ENCODE measurements at regions not wholly inside any gene's neighbourhood (a gene's known extent, or its start where the extent isn't known, plus 50 kb on each side); places are given as distances from the start of the nearest gene placed in this dataset.

DNA sequence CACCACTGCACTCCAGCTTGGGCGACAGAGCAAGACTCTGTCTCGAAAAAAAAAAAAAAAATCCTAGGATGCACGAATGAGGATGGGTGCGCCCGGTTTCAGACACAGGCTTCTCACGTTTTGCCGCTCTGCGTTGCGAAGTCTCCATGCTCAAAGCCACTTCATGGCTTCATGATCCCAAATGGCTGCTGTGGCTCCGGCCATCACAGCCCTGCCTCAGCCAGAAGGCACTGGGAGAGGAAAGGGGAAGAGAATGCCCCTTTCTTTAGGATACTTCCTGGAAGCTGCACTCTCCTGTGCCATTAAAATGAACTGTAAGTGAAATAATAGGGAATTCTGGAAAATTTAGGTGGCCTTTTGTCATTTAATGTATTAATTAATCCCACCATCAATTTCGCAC, 116.4 kb upstream of the ANO1 start:
- DNase-seq: no peak
- no peak overlapping the region for H2AFZ ChIP-seq (ENCODE audit: low read length)
- no peaks in the 10 kb centered on the region for H3K9me3 ChIP-seq (ENCODE audit: control insufficient read depth, low read depth, low read length)
- H2BK5ac ChIP-seq (ENCODE audit: insufficient read length, low read length): no peak overlapping the region
- H3K23me2 ChIP-seq (ENCODE audit: insufficient read length, low read depth, low read length, poor library complexity, severe bottlenecking): no peaks in the 10 kb centered on the region
- no peak overlapping the region for H4K91ac ChIP-seq (ENCODE audit: insufficient read length, low read depth, low read length)
- no peaks in the 10 kb centered on the region for H3K79me2 ChIP-seq (ENCODE audit: insufficient read depth, low read length)
- no peak overlapping the region for H3K23ac ChIP-seq (ENCODE audit: insufficient read length, low read depth, low read length)
- no peak overlapping the region for H4K5ac ChIP-seq (ENCODE audit: insufficient read length, low read depth, low read length)
- Mint-ChIP-seq H3K27ac (no peak overlapping the region), H3K27me3 (ENCODE audit: low read depth) (peaks cover 5% of the 10 kb centered on the region; the same call in 1 of the 2 replicates), H3K36me3 (ENCODE audit: insufficient read depth in 1 of 3, low read depth in 3 of 3) (peaks cover 0 to 4% (median 0%) of the 10 kb centered on the region in 3 experiments; a peak in 1 of 7 replicates), H3K9me3 (peaks cover 0 to 12% of the 10 kb centered on the region in 2 experiments; a peak in 2 of 5 replicates), H3K4me3 (no peak overlapping the region; a peak in 1 of 5 replicates), H3K4me1 (peaks cover 37 to 54% of the 10 kb centered on the region in 2 experiments)
- H3K56ac ChIP-seq (ENCODE audit: insufficient read length, low read depth, low read length): no peak overlapping the region
- H4K8ac ChIP-seq (replicated peaks; ENCODE audit: insufficient read length, low read depth, low read length): no peak overlapping the region
- H3K4me1 ChIP-seq (ENCODE audit: insufficient read depth, low read length): no peaks in the 10 kb centered on the region; the same call in 1 of the 2 replicates
- H3K9ac ChIP-seq (ENCODE audit: extremely low read depth, insufficient read length, low read length): no peak overlapping the region
- no peak overlapping the region for H2BK12ac ChIP-seq (ENCODE audit: insufficient read length, low read depth, low read length)
- H3K4ac ChIP-seq (ENCODE audit: low read depth, low read length): no peak overlapping the region
- no peak overlapping the region for H3K14ac ChIP-seq (ENCODE audit: insufficient read depth, low read length)
- no peak overlapping the region for H3T11ph ChIP-seq (ENCODE audit: low read length)
- no peak overlapping the region for H3K4me2 ChIP-seq (ENCODE audit: insufficient read depth, insufficient read length, low read length)
- WGBS (ENCODE audit: extremely low coverage, insufficient read length, low lambda C conversion rate): no CpG with 5 or more reads among the region's 11 CpGs
- no peak overlapping the region for H3K27ac ChIP-seq (ENCODE audit: insufficient read length, low read depth, low read length)
- H3K18ac ChIP-seq (ENCODE audit: insufficient read length, low read depth, low read length): no peak overlapping the region
- H2BK120ac ChIP-seq (ENCODE audit: low read depth, low read length, poor library complexity, severe bottlenecking): no peak overlapping the region
- H2BK15ac ChIP-seq (ENCODE audit: low read depth, low read length): no peak overlapping the region
- no peak overlapping the region for H2AK5ac ChIP-seq (ENCODE audit: insufficient read length, low read length)
- H3K27me3 ChIP-seq (ENCODE audit: insufficient read depth, low read length): no peaks in the 10 kb centered on the region; the same call in 1 of the 2 replicates
- TF ChIP-seq CTCF (conservative IDR thresholded peaks at IDR 0.05): no peak
- no peak overlapping the region for H2BK20ac ChIP-seq (ENCODE audit: low read depth, low read length, poor library complexity, severe bottlenecking)
- H4K20me1 ChIP-seq (ENCODE audit: control insufficient read depth, insufficient read depth, insufficient read length): no peaks in the 10 kb centered on the region
- no peaks in the 10 kb centered on the region for H3K79me1 ChIP-seq (ENCODE audit: insufficient read depth, low read depth, low read length, poor library complexity, severe bottlenecking)
